Choroid plexus epithelial cell (primary cell): ENCODE measurements at regions not wholly inside any gene's neighbourhood (a gene's known extent, or its start where the extent isn't known, plus 50 kb on each side); places are given as distances from the start of the nearest gene placed in this dataset.

Experiments used
- DNase-seq: peaks from one replicate; pipeline ENCODE4 v3.0.0-alpha.2; 2010; ENCODE audit warnings: low read depth
- H3K4me3 ChIP-seq: 2 replicates; pipeline ENCODE4 v1.5.1; 2011; ENCODE audit warnings: low read depth, mild to moderate bottlenecking, control low read depth, low read length, moderate library complexity
- CTCF ChIP-seq: conservative IDR thresholded peaks from 2 replicates; pipeline ENCODE4 v1.5.1; 2011; ENCODE audit warnings: low read depth, mild to moderate bottlenecking, control low read depth, inconsistent platforms, low read length, moderate library complexity

- no peak for TF ChIP-seq CTCF
- no peak for DNase-seq
- no peak overlapping the region for H3K4me3 ChIP-seq
These were observed 164.8 kb upstream of the CDK1 start for GRCh38 chr10:60613434-60613833.

- peak; percentile 72 for DNase-seq
- TF ChIP-seq CTCF, result no peak
- H3K4me3 ChIP-seq, result no peak overlapping the region
These were observed 167.0 kb upstream of the CDK1 start for GRCh38 chr10:60611291-60611747.

- no peak for DNase-seq
- no peak for TF ChIP-seq CTCF
- no peak overlapping the region for H3K4me3 ChIP-seq
These were observed 170.9 kb upstream of the CDK1 start for GRCh38 chr10:60607372-60607771.

- no peak for TF ChIP-seq CTCF
- H3K4me3 ChIP-seq, result no peak overlapping the region
- DNase-seq, result peak; percentile 94
These were observed 171.8 kb upstream of the CDK1 start for GRCh38 chr10:60606343-60607080.

- no peak for TF ChIP-seq CTCF
- DNase-seq, result no peak
- H3K4me3 ChIP-seq, result no peak overlapping the region
These were observed 172.8 kb upstream of the CDK1 start for GRCh38 chr10:60605476-60605875.

GRCh38 chr10:60604342-60604741, 173.9 kb upstream of the CDK1 start:
- peak; percentile 61 for DNase-seq
- no peak overlapping the region for H3K4me3 ChIP-seq

More at GRCh38 chr10:60604342-60604741, 173.9 kb upstream of the CDK1 start:
- no peak for TF ChIP-seq CTCF
